Islet precursor cell (in vitro differentiated cells): ENCODE measurements at regions not wholly inside any gene's neighbourhood (a gene's known extent, or its start where the extent isn't known, plus 50 kb on each side); places are given as distances from the start of the nearest gene placed in this dataset.
A peak's percentile ranks its signal among the peaks of the same experiment; 100 is the strongest.
"Not testable (repeated sequence)": the region's sequence is repeated elsewhere in the genome, so short reads cannot be mapped to it uniquely, and the experiment has no call there.

Experiments
- DNase-seq: peaks from one replicate; pipeline ENCODE4 v3.0.0-alpha.2; 2018

DNA sequence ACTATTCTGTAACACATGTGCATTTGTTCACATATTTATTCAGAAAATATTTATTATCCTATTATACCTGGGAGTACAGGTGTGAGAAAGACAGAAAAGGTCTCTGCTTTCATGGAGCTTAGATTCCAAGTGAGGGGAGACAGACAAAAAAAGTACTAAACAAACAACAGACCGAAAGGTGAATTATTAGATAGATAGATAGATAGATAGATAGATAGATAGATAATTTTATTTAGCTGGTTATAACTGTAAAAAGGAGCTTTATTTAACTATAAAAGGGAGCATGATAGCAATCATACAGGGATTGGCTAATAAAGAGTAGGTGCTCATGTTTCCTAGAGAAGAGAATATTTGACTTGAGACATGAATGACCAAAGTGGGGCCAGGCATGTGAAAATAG, 119.4 kb downstream of the TNFSF18 start:
- no peak for DNase-seq

- DNase-seq: no peak
Observed at GRCh38 chr1:172931761-172932160, 119.0 kb downstream of the TNFSF18 start.

DNA sequence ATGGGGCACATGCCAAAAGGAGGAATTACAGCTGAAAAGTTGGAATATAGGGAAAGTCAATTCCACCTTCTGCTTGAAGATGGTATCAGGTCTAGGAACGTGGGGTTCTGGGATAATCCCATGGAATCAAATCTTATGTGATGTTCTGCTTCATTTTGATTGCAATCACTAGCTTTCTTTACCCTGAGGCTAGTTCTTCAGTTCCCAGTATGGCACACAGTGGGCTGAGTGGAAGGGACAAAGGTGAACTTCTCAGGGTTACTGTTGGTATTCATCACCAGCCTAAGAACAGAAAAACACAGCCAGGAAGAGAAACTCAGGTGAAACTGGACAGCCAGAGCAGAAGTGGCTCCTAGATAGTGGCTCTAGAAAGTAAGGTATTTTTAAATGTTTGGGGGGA, 117.8 kb downstream of the TNFSF18 start:
- DNase-seq: no peak

DNA sequence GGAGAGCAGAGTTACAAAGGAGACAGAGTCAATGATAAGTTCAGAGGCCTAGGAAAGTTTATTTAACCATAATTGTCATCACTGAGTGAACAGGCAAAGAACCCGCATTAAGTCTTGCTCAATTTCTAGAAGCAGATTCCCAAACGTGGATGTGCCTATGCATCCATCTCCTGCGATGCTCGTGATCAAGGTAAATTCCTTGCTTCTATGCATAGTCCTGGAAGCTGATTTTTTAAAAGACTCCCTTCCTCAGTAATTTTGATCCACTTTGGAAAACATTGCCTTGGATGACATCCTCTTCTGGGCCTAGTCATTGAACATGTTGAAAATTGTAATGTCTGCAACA, 116.4 kb downstream of the TNFSF18 start:
- no peak for DNase-seq

DNA sequence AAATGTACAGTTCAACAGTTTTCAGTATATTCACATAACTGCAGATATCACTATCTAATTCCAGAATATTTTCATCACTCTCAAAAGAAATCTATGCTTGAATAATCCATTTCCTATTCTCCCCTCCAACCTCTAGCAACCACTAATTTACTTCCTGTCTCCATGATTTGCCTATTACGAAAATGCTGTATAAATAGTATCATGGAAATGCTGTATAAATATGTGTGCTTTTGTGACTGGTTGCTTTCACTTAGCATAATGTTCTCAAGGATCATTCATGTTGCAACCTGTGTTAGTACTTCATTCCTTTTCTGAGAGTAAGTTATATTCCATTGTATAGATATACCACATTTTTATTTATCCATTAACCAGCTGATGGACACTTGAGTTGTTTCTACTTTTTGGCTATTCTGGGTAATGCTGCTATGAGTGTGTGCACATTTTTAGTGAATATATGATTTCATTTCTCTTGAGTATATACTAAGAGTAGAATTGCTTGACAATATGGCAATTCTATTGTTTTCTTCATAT, 115.6 kb downstream of the TNFSF18 start:
- no peak for DNase-seq

DNA sequence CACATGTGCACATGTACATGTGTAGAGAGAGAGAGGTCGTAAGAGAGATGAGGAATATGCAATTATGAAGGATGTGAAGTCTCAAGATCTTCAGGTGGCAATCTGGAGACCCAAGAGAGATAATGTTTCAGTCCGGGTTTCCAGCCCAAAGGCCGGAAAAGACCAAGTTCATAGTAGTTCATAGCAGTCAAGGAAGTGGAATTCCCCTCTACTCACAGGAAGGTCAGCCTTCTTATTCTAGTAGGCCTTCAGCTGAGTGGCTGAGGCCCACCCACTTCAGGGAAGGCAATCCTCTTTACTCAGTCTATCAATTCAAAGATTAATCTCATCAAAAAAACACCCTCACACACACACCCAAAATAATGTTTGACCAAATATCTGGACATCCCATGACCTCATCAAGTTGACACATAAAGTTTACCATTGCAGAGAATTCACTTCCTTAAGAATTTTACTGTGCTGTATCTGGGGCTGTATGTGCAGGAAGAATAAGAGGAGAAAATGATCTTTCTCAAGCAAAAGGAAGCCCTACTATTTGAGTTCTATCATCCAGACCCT, 114.6 kb downstream of the TNFSF18 start:
- DNase-seq: no peak

DNA sequence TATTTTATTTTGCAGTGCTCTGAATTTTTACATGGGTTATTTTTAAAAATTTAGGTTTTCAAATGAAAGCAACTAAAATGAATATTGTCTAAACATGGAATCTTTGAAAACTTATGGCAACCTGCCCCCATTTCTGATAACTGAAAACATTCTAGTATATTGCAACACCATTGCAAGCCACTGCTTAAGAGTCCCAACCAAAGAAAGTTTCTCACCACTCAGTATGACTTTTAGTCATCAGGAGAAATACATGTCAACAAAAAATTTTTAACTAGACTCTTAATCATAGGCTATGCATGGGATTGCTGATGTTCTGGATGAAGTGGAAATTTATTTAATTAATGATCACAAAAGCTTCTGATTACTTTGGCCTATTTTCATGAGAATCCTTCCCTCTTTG, 112.1 kb downstream of the TNFSF18 start:
- no peak for DNase-seq

- no peak for DNase-seq
Observed at GRCh38 chr1:172939475-172939874, 111.3 kb downstream of the TNFSF18 start.

DNA sequence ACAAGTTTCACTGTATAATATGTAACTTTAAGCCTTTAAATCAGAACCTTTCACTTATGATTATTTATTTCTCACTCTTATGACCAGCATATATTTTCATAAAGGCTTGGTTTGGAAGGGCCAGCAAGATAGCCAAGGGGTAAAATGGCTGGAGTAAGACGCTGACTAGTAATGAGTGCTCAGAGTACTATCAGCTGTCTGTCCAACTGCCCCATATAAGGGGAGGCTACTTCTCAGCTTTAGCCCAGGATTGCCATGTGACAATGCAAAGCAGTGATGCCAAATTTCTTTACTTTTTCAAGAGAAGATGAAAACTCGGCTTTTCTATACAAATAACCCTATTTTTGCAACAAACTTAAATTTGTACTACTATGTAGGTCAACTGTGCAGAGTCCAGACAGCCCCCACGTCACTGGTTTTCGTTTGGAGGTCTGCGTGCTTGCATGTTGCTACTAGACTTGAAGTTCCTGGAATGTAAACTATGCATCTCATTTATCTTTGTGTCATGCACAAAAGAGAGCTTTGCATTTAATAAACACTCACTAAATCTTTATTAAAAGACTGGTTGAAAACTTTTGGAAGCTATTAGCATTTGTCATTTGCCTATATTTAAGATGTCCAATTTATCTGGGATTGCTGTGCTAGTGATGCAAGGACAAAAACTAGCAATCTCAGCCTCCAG, 110.4 kb downstream of the TNFSF18 start:
- DNase-seq: no peak

- DNase-seq: no peak
Observed at GRCh38 chr1:172941471-172941870, 109.3 kb downstream of the TNFSF18 start.

DNA sequence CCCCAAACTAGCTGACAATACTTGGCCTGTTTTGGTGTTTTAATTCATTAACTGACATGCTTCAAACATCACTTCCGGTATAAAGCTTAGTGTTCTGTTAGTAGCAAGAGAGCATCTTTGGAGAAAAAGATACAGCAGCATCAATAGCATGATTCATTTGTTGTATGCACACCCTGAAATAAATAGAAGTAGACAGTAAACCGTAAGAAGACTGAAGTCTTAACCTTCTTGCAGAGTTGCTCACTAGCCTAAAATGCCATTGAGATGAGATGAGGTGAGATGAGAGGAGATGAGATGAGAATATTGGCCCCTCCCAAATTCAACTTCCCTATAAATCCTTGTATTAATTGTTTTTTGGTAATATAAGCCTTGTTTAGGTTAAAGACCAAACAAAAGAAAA, 108.8 kb downstream of the TNFSF18 start:
- DNase-seq: no peak

GRCh38 chr1:172943138-172943537, 107.6 kb downstream of the TNFSF18 start:
- DNase-seq: not testable (repeated sequence)

GRCh38 chr1:172944931-172945330, 105.8 kb downstream of the TNFSF18 start:
- DNase-seq: no peak

DNA sequence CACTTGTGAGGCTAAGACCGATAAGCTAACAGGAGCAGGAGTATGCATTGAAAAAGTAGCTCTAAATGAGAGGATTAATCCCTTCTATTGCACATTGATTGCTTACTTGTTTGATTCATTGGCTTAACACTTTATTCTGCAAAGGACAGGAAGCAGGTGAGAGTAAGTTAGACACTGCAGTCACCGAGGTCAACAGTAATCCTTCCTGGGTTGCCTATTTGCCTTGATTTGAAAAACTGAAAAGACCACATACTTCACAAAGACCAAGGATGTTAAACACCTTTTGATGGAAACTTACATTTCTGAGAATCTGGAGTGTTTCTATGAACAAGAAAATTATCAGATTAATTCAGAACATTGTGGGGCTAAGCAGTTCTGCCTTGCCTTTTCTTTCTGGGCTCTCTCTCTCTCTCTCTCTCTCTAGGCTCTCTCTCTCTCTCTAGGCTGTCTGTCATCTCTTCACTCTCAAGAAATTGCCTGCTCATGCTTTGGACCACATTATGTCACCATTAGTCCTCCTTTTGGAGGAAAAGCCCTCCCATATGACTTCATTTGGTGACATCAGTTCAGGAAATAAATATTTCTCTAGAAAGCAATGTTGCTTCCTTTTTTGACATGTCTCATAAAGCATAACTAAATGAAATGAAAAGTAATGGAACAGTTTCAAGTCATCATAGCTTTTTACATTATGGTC, 103.8 kb downstream of the TNFSF18 start:
- no peak for DNase-seq

DNA sequence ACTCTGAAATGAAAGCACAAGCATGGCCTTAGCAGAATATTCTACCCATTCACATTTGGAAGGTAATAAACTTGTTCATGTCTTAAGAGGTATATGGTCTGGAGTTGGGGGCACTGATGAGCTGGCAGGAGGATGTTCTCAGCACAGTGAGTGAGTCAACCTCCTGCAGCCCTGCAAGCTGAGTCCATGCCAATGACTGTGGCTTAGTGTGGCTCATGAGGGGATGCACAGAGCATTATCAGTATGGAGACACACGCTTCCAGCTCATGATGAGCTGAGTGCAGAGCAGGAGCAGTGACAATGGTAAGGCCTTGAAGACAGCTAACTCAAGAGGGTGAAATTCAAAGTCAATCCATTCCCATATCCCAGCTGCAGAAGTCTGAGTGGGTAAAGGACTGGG, 102.3 kb downstream of the TNFSF18 start:
- peak; percentile 77 for DNase-seq

GRCh38 chr1:172949096-172949495, 101.6 kb downstream of the TNFSF18 start:
- DNase-seq: no peak

DNA sequence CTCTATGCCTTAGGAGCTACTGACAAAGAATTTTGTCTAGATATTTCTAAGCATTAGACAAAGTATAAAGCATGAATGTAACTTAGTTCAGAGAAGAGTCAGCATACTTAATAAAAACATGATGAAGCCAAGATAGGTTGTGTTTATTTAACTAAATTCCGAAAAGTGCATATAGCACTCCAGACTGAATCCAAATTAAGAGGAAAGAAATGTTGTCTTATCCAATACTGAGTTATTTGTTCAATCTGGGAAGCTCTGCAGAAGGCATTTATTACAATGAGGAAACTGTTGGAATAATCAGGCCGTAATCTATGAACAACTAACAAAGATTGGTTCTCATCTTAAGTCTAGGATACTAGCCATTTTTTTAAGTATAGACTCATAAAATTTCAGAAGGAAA, 100.2 kb downstream of the TNFSF18 start:
- no peak for DNase-seq

DNA sequence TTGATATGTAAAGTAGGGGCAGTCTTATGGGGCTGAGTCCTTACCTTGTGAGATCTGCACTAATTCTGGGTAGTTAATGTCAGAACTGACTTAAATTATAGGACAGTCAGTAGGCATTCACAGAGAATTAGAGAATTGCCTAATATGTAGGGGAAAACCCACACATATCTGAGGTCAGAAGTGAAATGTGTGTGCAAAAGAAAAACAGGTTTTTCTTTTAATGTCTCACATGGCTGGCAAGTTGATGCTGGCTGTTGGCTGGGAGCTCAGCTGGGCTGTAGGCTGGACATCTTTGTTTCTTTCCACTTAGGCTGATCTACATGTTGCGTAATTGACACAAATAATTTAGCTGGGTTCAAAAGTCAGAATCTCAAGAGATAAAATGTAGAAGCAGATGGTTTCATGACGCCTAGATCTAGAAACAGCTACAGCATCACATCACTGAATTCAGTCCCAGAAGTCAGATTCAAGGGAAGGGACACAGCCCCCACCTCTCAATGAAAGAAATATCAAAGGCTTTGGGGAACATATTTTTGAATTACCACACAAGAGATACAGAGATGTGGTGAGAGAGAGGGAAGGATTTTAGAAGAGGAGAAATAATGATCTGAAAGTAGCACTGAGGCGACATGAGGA, 98.9 kb downstream of the TNFSF18 start:
- no peak for DNase-seq

DNA sequence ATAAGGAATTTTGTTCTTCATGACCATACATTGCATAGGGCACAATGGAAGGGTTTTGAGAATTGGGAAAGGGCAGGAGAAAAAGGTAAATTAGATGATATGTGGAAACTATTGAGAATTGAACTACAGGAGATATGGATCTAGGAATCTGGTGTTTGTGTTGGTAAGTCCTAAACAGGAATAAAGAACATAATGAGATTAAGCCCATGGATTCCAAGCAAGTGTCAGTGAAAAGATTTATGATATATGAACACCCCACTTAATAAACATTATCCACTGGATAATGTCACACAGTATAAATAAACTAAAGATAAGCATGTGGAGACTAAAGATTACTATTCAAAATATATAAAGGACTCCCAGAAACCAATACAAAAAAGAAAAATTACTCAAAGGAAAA, 98.2 kb downstream of the TNFSF18 start:
- no peak for DNase-seq

GRCh38 chr1:172954476-172955150, 96.1 kb downstream of the TNFSF18 start:
- no peak for DNase-seq

DNA sequence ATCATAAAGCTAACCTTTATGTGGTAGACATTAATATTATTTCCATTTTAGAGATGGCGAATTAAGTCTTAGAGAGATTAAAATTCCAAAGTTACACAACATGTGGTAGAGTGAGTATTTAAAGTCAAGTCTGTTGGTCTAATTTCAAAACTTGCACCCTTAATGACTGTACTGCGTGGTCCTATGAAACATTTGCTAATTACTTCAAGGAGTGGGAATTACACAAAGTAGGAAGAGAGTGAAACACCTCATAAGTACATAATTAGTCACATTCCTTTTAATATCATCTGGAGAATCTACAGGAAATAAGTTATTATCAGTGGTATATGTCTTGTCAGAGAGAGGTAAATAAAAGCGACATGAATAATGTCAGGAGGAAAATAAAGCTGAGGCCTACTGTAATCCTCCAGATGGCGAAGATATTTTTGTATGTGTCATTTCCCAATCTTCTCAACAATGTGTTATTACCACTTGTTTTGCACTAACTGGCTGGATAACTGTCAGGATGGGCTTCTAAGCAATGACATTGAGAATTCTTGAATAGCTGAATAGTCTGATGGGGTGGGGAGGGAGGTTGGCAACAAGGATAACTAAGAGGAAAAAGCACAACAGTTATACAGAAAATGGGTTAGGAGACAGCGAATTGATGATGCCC, 95.5 kb downstream of the TNFSF18 start:
- no peak for DNase-seq

DNA sequence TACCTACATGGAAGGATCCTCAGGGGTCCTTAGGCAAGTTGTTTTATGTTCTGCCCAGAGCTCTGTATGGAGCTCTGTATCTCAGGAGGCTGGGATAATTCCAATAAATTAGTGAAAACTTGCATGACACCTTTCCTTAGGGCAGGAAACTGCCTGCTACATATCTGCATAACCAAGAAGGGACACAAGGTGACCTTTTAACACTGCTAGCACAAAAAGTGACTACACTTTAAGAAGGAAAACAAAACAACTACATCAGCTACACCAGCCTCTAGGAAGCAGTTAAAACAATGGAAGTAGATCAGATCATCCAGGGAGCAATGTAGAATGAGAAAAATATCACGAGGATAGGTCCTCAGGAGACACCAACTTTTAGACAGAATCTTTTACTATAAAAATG, 93.9 kb downstream of the TNFSF18 start:
- no peak for DNase-seq

DNA sequence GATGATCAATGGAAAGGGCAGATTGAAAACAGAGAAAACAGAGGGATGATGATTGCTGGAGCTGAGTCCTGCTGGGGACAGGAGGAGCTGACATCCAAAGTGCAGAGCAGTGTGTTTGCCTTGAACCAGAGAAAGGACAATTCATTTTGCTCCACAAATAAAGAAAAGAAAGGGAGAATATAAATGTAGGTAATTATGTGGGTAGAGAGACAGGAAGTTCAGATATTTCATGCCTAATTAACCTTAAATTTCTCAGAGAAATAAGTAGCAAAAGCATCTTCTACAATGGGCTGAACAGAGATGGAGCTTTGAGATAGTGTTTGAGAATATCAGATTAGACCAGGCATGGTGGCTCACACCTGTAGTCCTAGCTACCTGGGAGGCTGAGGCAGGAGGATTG, 93.2 kb downstream of the TNFSF18 start:
- no peak for DNase-seq
